ENCODE measurements at regions not wholly inside any gene's neighbourhood (a gene's known extent, or its start where the extent isn't known, plus 50 kb on each side); places are given as distances from the start of the nearest gene placed in this dataset.

GRCh38 chr12:58293308-58293982 is 352.1 kb downstream of the ATP23 start:
- no peak for TF ChIP-seq CTCF (conservative IDR thresholded peaks at IDR 0.05 in 1 of 2, IDR thresholded peaks at IDR 0.05 in 1 of 2; ENCODE audit: extremely low read depth in 1 of 2, insufficient read depth in 1 of 2, low read depth in 1 of 2, low read length in 2 of 2)
- no peak for TF ChIP-seq EZH2 (IDR thresholded peaks at IDR 0.05; ENCODE audit: borderline replicate concordance, low read length)

Measured in mammary epithelial cell (primary cell).